GM12891 (cell line): ENCODE measurements at regions not wholly inside any gene's neighbourhood (a gene's known extent, or its start where the extent isn't known, plus 50 kb on each side); places are given as distances from the start of the nearest gene placed in this dataset.

Experiments used
- PAX5 ChIP-seq: IDR thresholded peaks from 2 replicates; pipeline ENCODE4 v1.6.1; 2011; ENCODE audit warnings: low read length, moderate library complexity, mild to moderate bottlenecking; ENCODE audit not compliant: insufficient read depth, severe bottlenecking
- POLR2A ChIP-seq: IDR thresholded peaks from 2 replicates; pipeline ENCODE4 v1.6.1; 2011; ENCODE audit warnings: low read depth, low read length, control low read depth
- POLR2AphosphoS5 ChIP-seq: IDR thresholded peaks from 2 replicates; pipeline ENCODE4 v1.6.1; 2011; ENCODE audit warnings: low read depth, low read length, control low read depth
- POU2F2 ChIP-seq: IDR thresholded peaks from 2 replicates; pipeline ENCODE4 v1.6.1; 2011; ENCODE audit warnings: low read depth, mild to moderate bottlenecking, control low read depth, low read length, moderate library complexity
- SPI1 ChIP-seq: IDR thresholded peaks from 2 replicates; pipeline ENCODE4 v1.6.1; 2011; ENCODE audit warnings: low read depth, low read length, control low read depth
- TAF1 ChIP-seq: IDR thresholded peaks from 2 replicates; pipeline ENCODE4 v1.6.1; 2011; ENCODE audit warnings: low read depth, low read length, control low read depth

GRCh38 chr11:81345609-81346008 lies 1388.1 kb downstream of the FAM181B start:
- TF ChIP-seq POLR2A (no peak), POLR2AphosphoS5 (no peak), TAF1 (no peak), SPI1 (no peak), PAX5 (no peak), POU2F2 (no peak)
